ENCODE measurements at regions not wholly inside any gene's neighbourhood (a gene's known extent, or its start where the extent isn't known, plus 50 kb on each side); places are given as distances from the start of the nearest gene placed in this dataset.

DNA sequence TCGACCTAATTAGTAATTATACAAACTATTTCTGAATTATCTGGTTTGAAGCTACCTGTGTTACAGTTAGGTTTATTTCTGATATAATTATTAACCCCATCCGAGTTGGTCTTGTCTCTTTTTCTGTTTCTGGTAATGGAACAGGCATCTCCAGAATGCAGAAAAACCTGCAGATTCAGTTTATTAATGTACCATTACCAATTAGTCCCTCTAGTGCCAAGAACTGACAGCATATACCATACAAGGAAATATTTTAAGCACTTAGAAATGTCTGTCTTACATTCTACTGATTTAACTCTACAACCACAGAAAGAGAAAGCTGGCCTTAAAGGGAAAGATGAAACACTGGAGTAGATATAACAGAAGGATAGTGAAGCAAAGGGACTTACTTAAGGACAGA is 570.6 kb downstream of the CENPC start:
- TF ChIP-seq, protein P1, sequence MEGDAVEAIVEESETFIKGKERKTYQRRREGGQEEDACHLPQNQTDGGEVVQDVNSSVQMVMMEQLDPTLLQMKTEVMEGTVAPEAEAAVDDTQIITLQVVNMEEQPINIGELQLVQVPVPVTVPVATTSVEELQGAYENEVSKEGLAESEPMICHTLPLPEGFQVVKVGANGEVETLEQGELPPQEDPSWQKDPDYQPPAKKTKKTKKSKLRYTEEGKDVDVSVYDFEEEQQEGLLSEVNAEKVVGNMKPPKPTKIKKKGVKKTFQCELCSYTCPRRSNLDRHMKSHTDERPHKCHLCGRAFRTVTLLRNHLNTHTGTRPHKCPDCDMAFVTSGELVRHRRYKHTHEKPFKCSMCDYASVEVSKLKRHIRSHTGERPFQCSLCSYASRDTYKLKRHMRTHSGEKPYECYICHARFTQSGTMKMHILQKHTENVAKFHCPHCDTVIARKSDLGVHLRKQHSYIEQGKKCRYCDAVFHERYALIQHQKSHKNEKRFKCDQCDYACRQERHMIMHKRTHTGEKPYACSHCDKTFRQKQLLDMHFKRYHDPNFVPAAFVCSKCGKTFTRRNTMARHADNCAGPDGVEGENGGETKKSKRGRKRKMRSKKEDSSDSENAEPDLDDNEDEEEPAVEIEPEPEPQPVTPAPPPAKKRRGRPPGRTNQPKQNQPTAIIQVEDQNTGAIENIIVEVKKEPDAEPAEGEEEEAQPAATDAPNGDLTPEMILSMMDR (IDR thresholded peaks at IDR 0.05; ENCODE audit: borderline replicate concordance, insufficient read depth, low read depth, low read length), result no peak
- H3K4me3 ChIP-seq (ENCODE audit: low read depth, low read length), result no peak overlapping the region

DNA sequence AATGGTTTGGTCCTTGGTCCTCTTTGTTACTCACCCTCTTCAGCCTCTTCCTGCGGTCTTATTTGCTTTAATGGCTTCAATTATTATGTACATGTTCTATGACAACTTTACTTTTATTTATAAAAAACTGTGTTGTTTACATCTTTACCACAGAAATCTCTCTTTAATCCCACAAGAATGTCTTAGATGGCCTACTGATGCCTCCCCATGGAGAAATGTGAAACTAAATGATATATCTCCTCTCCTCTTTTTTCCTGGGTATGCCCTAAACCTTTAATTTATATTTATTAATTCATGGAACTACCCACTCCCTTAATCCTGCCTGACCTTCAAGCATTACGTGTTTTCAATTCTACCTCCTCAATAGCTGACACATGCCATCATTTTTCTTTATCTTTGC is 573.2 kb downstream of the CENPC start:
- H3K4me3 ChIP-seq (ENCODE audit: low read depth, low read length), result no peak overlapping the region
- TF ChIP-seq, protein P1 (IDR thresholded peaks at IDR 0.05; ENCODE audit: borderline replicate concordance, insufficient read depth, low read depth, low read length), result no peak

DNA sequence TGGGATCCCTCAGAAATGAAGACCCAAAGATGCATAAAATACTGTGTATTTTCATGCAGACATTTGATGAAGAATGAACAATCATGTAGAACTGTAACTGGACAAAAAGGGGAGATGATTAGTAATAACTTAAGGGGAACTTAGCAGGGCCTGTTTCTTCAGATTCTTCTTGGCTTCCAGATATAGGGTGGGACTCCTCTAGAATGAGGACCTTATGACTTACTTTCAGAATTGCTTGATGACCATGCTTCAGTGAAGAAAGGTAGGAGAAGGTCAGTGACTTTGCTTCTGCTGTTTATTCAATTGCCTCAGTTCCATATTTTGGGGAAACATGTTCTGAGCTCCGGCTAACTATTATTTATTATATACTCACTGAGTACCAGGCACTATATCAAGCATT is 580.8 kb downstream of the CENPC start:
- H3K4me3 ChIP-seq (ENCODE audit: low read depth, low read length), result no peak overlapping the region
- TF ChIP-seq, protein P1 (IDR thresholded peaks at IDR 0.05; ENCODE audit: borderline replicate concordance, insufficient read depth, low read depth, low read length), result no peak

DNA sequence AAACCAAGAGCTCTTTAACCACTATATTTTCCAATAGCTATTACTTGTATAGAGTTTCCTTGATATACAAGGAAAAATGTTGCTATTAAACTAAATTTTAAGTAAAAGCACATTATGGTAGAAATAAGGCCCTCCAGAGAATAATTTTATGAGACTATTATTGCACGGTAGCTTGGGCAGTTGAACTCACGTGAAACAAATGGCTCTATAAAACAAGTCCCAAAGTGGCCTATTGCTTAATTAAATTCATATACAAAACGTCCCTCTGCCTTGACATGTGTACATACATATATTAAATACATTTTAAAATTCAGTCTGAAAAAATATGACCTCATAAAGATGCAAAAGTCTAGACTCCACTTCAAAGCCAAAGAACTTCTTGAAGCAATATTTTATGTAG is 582.2 kb downstream of the CENPC start:
- no peak overlapping the region for H3K4me3 ChIP-seq (ENCODE audit: low read depth, low read length)
- TF ChIP-seq, protein P1 (IDR thresholded peaks at IDR 0.05; ENCODE audit: borderline replicate concordance, insufficient read depth, low read depth, low read length), result no peak

DNA sequence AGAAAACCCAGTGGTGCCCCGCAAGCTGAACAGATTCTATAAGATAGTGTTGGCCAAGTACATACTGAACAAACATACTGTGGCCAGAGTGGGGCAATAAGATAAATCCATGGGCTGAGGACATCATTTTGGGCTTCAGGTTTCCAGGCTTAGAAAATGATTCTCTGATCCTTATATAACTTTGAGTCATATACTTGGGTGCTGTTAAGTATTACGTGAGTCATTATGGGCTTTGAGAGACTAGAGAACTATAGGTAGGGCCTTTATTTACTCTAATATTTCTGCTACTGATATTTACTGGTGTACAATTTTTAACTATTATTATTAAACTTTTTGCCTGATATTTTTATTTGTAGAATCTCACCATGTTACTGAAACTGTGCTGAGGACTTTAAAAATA is 586.1 kb downstream of the CENPC start:
- TF ChIP-seq, protein P1 (IDR thresholded peaks at IDR 0.05; ENCODE audit: borderline replicate concordance, insufficient read depth, low read depth, low read length), result no peak
- no peak overlapping the region for H3K4me3 ChIP-seq (ENCODE audit: low read depth, low read length)

DNA sequence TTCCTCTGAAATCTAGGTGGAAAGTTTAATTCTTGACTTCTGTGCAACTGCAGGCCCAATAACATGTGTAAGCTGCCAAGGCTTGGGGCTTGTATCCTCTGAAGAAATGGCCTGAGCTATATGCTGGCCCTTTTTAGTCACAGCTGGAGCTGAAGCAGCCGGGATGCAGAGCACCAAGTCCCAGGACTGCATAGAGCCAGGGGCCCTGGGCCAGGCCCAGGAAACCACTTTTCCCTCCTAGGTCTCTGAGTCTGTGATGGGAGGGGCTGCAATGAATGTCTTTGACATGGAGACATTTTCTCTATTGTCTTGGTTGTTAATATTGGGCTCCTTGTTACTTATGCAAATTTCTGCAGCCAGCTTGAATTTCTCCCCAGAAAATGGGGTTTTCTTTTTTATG is 588.5 kb downstream of the CENPC start:
- TF ChIP-seq, protein P1 (IDR thresholded peaks at IDR 0.05; ENCODE audit: borderline replicate concordance, insufficient read depth, low read depth, low read length), result no peak
- H3K4me3 ChIP-seq (ENCODE audit: low read depth, low read length), result no peak overlapping the region

DNA sequence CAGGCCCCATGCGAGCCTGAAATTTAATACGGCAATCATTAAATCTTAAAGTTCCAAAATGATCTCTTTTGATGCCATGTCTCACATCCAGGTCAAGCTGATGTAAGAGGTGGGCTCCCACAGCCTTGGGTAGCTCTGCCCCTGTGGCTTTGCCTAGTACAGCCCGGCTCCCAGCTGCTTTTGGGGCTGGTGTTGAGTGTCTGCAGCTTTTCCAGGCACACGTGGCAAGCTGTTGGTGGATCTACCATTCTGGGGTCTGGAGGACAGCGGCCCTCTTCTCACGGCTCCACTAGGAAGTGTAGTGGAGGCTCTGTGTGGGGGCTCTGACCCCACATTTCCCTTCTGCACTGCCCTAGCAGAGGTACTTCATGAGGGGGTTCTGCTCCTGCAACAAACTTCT is 588.9 kb downstream of the CENPC start:
- H3K4me3 ChIP-seq (ENCODE audit: low read depth, low read length), result no peak overlapping the region
- TF ChIP-seq, protein P1 (IDR thresholded peaks at IDR 0.05; ENCODE audit: borderline replicate concordance, insufficient read depth, low read depth, low read length), result no peak
